MM.1S (cell line): ENCODE measurements at regions not wholly inside any gene's neighbourhood (a gene's known extent, or its start where the extent isn't known, plus 50 kb on each side); places are given as distances from the start of the nearest gene placed in this dataset.

Experiments
- DNase-seq: peaks from one replicate; pipeline ENCODE4 v3.0.0-alpha.2; 2015
- H2AFZ ChIP-seq: fragments of 300-600 bp; sonication (generic); 2 replicates; pipeline ENCODE4 v1.6.0; 2016; ENCODE audit warnings: antibody characterized with exemption, low read length
- H3F3A ChIP-seq: fragments of 300-600 bp; sonication (generic); 2 replicates; pipeline ENCODE4 v1.6.1; 2016; ENCODE audit warnings: mild to moderate bottlenecking, antibody characterized with exemption, low read length, moderate library complexity, mixed read lengths; ENCODE audit not compliant: insufficient read depth
- H3K27ac ChIP-seq: fragments of 300-600 bp; sonication (generic); 2 replicates; pipeline ENCODE4 v1.5.1; 2016; ENCODE audit warnings: mild to moderate bottlenecking, low read length
- H3K27me3 ChIP-seq: fragments of 300-600 bp; sonication (generic); replicated peaks from 2 replicates; pipeline ENCODE4 v1.6.0; 2016; ENCODE audit warnings: low read length; ENCODE audit not compliant: insufficient read depth
- H3K36me3 ChIP-seq: fragments of 300-600 bp; sonication (generic); replicated peaks from 2 replicates; pipeline ENCODE4 v1.6.1; 2016; ENCODE audit warnings: mild to moderate bottlenecking, low read length, mixed read lengths; ENCODE audit not compliant: insufficient read depth
- H3K4me1 ChIP-seq: fragments of 300-600 bp; sonication (generic); 2 replicates; pipeline ENCODE4 v1.6.1; 2016; ENCODE audit warnings: low read length, mixed read lengths
- H3K4me2 ChIP-seq: fragments of 300-600 bp; sonication (generic); 2 replicates; pipeline ENCODE4 v1.6.0; 2016; ENCODE audit warnings: low read depth, low read length
- H3K4me3 ChIP-seq: fragments of 300-600 bp; sonication (generic); 2 replicates; pipeline ENCODE4 v1.5.1; 2016; ENCODE audit warnings: low read length, mixed read lengths
- H3K79me2 ChIP-seq: fragments of 300-600 bp; sonication (generic); 2 replicates; pipeline ENCODE4 v1.6.1; 2016; ENCODE audit warnings: mixed run types, low read length, mixed read lengths
- H3K9ac ChIP-seq: fragments of 300-600 bp; sonication (generic); 2 replicates; pipeline ENCODE4 v1.6.1; 2016; ENCODE audit warnings: low read length, mixed read lengths
- H3K9me2 ChIP-seq: fragments of 300-600 bp; sonication (generic); replicated peaks from 2 replicates; pipeline ENCODE4 v1.6.1; 2016; ENCODE audit warnings: mild to moderate bottlenecking, low read length, mixed read lengths; ENCODE audit not compliant: insufficient read depth
- H3K9me3 ChIP-seq: fragments of 300-600 bp; sonication (generic); replicated peaks from 2 replicates; pipeline ENCODE4 v1.6.1; 2016; ENCODE audit warnings: mild to moderate bottlenecking, low read length, mixed read lengths; ENCODE audit not compliant: insufficient read depth
- H4K20me1 ChIP-seq: fragments of 300-600 bp; sonication (generic); 2 replicates; pipeline ENCODE4 v1.6.1; 2016; ENCODE audit warnings: mild to moderate bottlenecking, low read length, moderate library complexity, mixed read lengths; ENCODE audit not compliant: insufficient read depth
- EZH2 ChIP-seq: fragments of 300-600 bp; sonication (generic); optimal IDR thresholded peaks from 2 replicates; pipeline ENCODE3; 2017; ENCODE audit warnings: low read depth, mild to moderate bottlenecking, antibody characterized with exemption, low read length, mixed read lengths
- EZH2phosphoT487 ChIP-seq: fragments of 300-600 bp; sonication (generic); IDR thresholded peaks from 2 replicates; pipeline ENCODE4 v1.6.1; 2018; ENCODE audit warnings: antibody characterized with exemption, low read length
- TF ChIP-seq, protein P1 (sequence below): fragments of 300-600 bp; sonication (generic); IDR thresholded peaks from 2 replicates; pipeline ENCODE4 v1.5.1; 2016; ENCODE audit warnings: antibody characterized with exemption, low read length, mixed read lengths

DNA sequence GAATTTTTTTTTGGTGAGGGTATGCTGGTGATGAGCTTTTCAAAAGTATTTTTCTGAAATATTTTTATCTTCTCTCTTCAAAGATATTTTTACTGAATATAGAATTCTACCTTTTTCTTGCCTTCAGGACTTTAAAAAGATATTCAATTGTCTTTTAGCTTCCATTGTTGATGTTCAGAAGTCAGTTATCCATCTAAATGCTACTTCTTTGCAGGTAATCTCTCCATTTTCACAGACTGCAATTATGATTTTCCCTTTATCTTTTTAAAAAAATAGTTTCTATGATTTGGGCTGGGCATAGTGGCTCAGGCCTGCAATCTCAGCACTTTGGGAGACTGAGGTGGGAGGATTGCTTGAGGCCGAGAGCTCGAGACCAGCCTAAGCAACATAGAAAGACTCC is 222.4 kb downstream of the IL20RB start:
- TF ChIP-seq, protein P1, sequence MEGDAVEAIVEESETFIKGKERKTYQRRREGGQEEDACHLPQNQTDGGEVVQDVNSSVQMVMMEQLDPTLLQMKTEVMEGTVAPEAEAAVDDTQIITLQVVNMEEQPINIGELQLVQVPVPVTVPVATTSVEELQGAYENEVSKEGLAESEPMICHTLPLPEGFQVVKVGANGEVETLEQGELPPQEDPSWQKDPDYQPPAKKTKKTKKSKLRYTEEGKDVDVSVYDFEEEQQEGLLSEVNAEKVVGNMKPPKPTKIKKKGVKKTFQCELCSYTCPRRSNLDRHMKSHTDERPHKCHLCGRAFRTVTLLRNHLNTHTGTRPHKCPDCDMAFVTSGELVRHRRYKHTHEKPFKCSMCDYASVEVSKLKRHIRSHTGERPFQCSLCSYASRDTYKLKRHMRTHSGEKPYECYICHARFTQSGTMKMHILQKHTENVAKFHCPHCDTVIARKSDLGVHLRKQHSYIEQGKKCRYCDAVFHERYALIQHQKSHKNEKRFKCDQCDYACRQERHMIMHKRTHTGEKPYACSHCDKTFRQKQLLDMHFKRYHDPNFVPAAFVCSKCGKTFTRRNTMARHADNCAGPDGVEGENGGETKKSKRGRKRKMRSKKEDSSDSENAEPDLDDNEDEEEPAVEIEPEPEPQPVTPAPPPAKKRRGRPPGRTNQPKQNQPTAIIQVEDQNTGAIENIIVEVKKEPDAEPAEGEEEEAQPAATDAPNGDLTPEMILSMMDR = no peak
- TF ChIP-seq EZH2 (no peak), EZH2phosphoT487 (no peak)
- Histone ChIP-seq H3K36me3 (no peaks in the 10 kb centered on the region), H3K9ac (no peak overlapping the region), H3K27me3 (no peaks in the 10 kb centered on the region), H3K27ac (no peak overlapping the region), H3K79me2 (no peaks in the 10 kb centered on the region), H3F3A (no peaks in the 10 kb centered on the region), H3K4me1 (peaks cover 3% of the 10 kb centered on the region; the same call in 1 of the 2 replicates), H3K4me3 (no peak overlapping the region), H3K4me2 (no peak overlapping the region), H4K20me1 (no peaks in the 10 kb centered on the region), H3K9me2 (no peaks in the 10 kb centered on the region), H2AFZ (no peak overlapping the region), H3K9me3 (no peaks in the 10 kb centered on the region)
- no peak for DNase-seq

DNA sequence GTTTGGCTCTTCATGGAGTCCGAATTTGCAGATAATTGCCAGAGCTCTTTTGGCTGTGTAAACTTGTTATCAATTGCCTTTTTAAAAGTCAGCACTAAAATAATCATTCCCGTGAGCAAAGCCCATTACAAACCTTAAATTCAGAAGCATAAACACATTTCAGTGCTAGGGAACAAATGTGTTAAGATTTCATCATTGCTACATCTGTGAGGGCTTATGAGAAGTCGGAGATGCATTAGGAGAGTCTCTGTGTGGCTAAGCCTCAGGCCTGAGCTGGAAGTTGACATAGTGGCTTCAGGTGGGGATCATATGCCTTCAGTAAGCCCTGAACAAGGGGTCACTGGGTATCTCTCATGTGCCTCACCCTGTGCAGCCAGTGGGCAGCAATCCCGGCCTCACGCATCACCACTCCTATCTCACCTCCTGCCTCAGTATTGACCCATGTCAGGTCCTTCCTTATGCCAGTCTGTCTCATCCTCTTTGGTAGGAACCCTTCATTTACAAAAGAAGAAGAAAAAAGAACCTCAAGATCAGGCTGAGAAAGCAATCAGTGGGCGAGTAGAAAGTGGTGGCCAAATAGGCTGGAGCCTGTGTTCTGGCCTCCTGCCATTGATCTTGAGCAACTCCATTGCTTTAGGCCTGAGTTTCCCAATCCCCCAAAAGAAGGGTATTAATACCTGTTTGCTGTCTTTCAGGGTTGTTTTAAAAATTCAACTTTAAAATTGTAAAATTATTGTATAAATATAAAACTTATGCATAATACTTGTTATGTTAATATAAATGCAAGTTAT is 233.5 kb downstream of the IL20RB start:
- H3F3A ChIP-seq = no peaks in the 10 kb centered on the region
- no peak overlapping the region for H3K4me2 ChIP-seq
- no peak for DNase-seq
- no peaks in the 10 kb centered on the region for H3K79me2 ChIP-seq
- no peaks in the 10 kb centered on the region for H4K20me1 ChIP-seq
- no peaks in the 10 kb centered on the region for H3K9me2 ChIP-seq
- no peak overlapping the region for H3K27ac ChIP-seq
- no peak overlapping the region for H3K4me3 ChIP-seq
- H2AFZ ChIP-seq = no peak overlapping the region
- no peaks in the 10 kb centered on the region for H3K27me3 ChIP-seq
- H3K4me1 ChIP-seq = no peaks in the 10 kb centered on the region
- H3K9ac ChIP-seq = no peak overlapping the region
- H3K36me3 ChIP-seq = no peaks in the 10 kb centered on the region
- TF ChIP-seq EZH2phosphoT487 = no peak
- TF ChIP-seq, protein P1 = no peak
- no peak for TF ChIP-seq EZH2
- H3K9me3 ChIP-seq = no peaks in the 10 kb centered on the region

DNA sequence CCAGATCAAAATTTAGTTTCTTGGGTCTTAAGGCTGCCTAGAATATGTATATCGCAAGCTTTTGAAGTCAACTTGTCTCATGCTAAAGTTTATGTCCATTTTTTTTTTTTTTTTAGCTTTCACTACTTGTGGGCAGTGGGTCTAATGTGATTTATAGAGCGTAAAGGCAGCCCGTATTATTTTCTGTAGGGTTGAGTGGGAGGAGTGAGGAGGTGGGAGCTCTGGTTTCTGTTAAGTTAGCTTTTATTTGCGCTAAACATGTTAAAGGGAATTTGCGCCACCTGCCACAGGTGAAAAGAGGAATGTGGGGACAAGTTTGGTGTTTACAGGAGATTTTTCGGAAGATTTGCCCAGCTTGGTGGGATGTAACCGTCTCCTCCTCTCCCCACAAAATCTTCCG is 234.2 kb downstream of the IL20RB start:
- no peak for TF ChIP-seq EZH2phosphoT487
- TF ChIP-seq, protein P1 = no peak
- no peak for TF ChIP-seq EZH2
- Histone ChIP-seq H3K9ac (no peak overlapping the region), H3K4me2 (no peak overlapping the region), H2AFZ (no peak overlapping the region), H3K79me2 (no peaks in the 10 kb centered on the region), H3K27me3 (no peaks in the 10 kb centered on the region), H3K4me3 (no peak overlapping the region), H3K27ac (no peak overlapping the region), H3K4me1 (no peaks in the 10 kb centered on the region), H3K9me2 (no peaks in the 10 kb centered on the region), H3F3A (no peaks in the 10 kb centered on the region), H3K9me3 (no peaks in the 10 kb centered on the region), H3K36me3 (no peaks in the 10 kb centered on the region), H4K20me1 (no peaks in the 10 kb centered on the region)
- DNase-seq = no peak
